HepG2 (cell line): ENCODE measurements at regions not wholly inside any gene's neighbourhood (a gene's known extent, or its start where the extent isn't known, plus 50 kb on each side); places are given as distances from the start of the nearest gene placed in this dataset.

Source experiments
- ATAC-seq: fragments of 200-7000 bp; cut with Tn5 transposase; 3 replicates; pipeline ENCODE4 v1.9.1; 2020; ENCODE audit warnings: mild to moderate bottlenecking, moderate library complexity
- BruUV-seq: library from RNA; stranded (reverse); fragments of 400-500 nt; replicated peaks from 2 replicates; lab custom pipeline; 2021; lab: Mats Ljungman, UMichigan
- CTCF ChIA-PET: fragments of 300-600 bp; formaldehyde crosslinking; extraction: SDS; loops from one replicate; lab custom pipeline; 2021; ENCODE audit warnings: low total read pairs, inconsistent platforms, low intra/inter-chr PET ratio; lab: Yijun Ruan, JAX
- POLR2A ChIA-PET: fragments of 350-600 bp; sonication (Branson Sonifier 250); formaldehyde crosslinking; loops from one replicate; lab custom pipeline; 2020; ENCODE audit warnings: antibody characterized with exemption, inconsistent platforms; lab: Yijun Ruan, JAX
- DNase-seq: peaks from one replicate; pipeline ENCODE4 v3.0.0-alpha.2; 2015; ENCODE audit warnings: low spot score
- FAIRE-seq: peaks from 3 replicates; lab custom pipeline; 2011; peaks lifted over from hg19 to GRCh38; lab: Jason Lieb, UNC
- H2AFZ ChIP-seq: one replicate; pipeline ENCODE4 v1.6.1; 2011; ENCODE audit warnings: low read length, inconsistent platforms
- H3K27ac ChIP-seq: fragments of 300-600 bp; 3 replicates; pipeline ENCODE4 v1.8.0; 2011; ENCODE audit warnings: mixed run types, mild to moderate bottlenecking, mixed read lengths, low read length, inconsistent platforms; ENCODE audit not compliant: insufficient read depth; ENCODE audit errors: extremely low read length
- H3K27me3 ChIP-seq, 2 experiments: fragments of 200-600 bp in 1 of 2; 2 replicates in 1 of 2; 3 replicates in 1 of 2; pipeline versions ENCODE4 v1.6.0 to v1.8.0; 2011; ENCODE audit warnings: low read length in 2 of 2, mild to moderate bottlenecking in 2 of 2, moderate library complexity in 2 of 2, inconsistent platforms in 1 of 2; ENCODE audit not compliant: insufficient read depth in 2 of 2, control insufficient read depth in 1 of 2
- H3K36me3 ChIP-seq, 2 experiments: fragments of 200-600 bp in 1 of 2; replicated peaks in 1 of 2; 2 replicates in 1 of 2; 3 replicates in 1 of 2; pipeline versions ENCODE4 v1.5.1 to v1.8.0; 2011; ENCODE audit warnings: low read length in 2 of 2, inconsistent platforms in 1 of 2; ENCODE audit not compliant: insufficient read depth in 2 of 2, control insufficient read depth in 1 of 2
- H3K4me1 ChIP-seq: 2 replicates; pipeline ENCODE4 v1.5.1; 2012; ENCODE audit warnings: low read length, inconsistent platforms; ENCODE audit not compliant: insufficient read depth
- H3K4me2 ChIP-seq: 2 replicates; pipeline ENCODE4 v1.6.0; 2011; ENCODE audit warnings: low read depth, low read length, inconsistent platforms
- H3K4me3 ChIP-seq, 3 experiments: fragments of 200-600 bp in 1 of 3; sonication (generic), shearing (Covaris generic) in 1 of 3; replicated peaks in 1 of 3; 2 replicates each; pipeline ENCODE4 v1.5.1; 2011 to 2016; ENCODE audit warnings: low read length in 3 of 3, inconsistent platforms in 2 of 3, low read depth in 2 of 3, mild to moderate bottlenecking in 2 of 3, control low read depth in 1 of 3, mixed read lengths in 1 of 3; ENCODE audit not compliant: insufficient read depth in 1 of 3
- H3K79me2 ChIP-seq: one replicate; pipeline ENCODE4 v1.6.1; 2011; ENCODE audit warnings: low read length, inconsistent platforms; ENCODE audit not compliant: insufficient read depth
- H3K9ac ChIP-seq: 2 replicates; pipeline ENCODE4 v1.6.0; 2011; ENCODE audit warnings: mild to moderate bottlenecking, low read depth, low read length, inconsistent platforms; ENCODE audit not compliant: insufficient read depth
- H3K9me3 ChIP-seq: 2 replicates; pipeline ENCODE4 v1.5.1; 2012; ENCODE audit warnings: mild to moderate bottlenecking, low read length
- H4K20me1 ChIP-seq: 2 replicates; pipeline ENCODE4 v1.6.0; 2011; ENCODE audit warnings: inconsistent platforms, mild to moderate bottlenecking, low read length, moderate library complexity; ENCODE audit not compliant: insufficient read depth
- ZNF12 ChIP-seq: sonication (generic); formaldehyde crosslinking; IDR thresholded peaks from 2 replicates; pipeline ENCODE4 v1.5.0; 2020; ENCODE audit warnings: missing genetic modification reagents
- WGBS: methylation state at CpG from one replicate; pipeline ENCODE4 v1.1.6; 2017; ENCODE audit warnings: low lambda C conversion rate; 5-methylcytosine and 5-hydroxymethylcytosine counted together
- in situ Hi-C: cut with HindIII; loops from 2 replicates; pipeline ENCODE4 v1.10.0; 2017; ENCODE audit warnings: low pct_unique_long_range_greater_than_20kb; ENCODE audit not compliant: extremely low pct_ligation_motif_present
- intact Hi-C: fragments of 100-400 bp; cut with micrococcal nuclease; formaldehyde crosslinking; loops from one replicate; pipeline ENCODE4 v1.10.0; 2022; ENCODE audit not compliant: unreplicated experiment
- TF ChIP-seq, protein P1 (sequence below): fragments of 450-650 bp; IDR thresholded peaks from 2 replicates; pipeline ENCODE4 v1.6.1; 2016
- TF ChIP-seq, protein P2 (sequence below): sonication (generic); formaldehyde crosslinking; IDR thresholded peaks from 2 replicates; pipeline ENCODE4 v1.4.0; 2020; ENCODE audit warnings: missing genetic modification reagents
- TF ChIP-seq, protein P3 (sequence below): IDR thresholded peaks from 2 replicates; pipeline ENCODE4 v1.6.1; 2016; ENCODE audit warnings: missing compliant biosample characterization, missing genetic modification reagents, borderline replicate concordance

DNA sequence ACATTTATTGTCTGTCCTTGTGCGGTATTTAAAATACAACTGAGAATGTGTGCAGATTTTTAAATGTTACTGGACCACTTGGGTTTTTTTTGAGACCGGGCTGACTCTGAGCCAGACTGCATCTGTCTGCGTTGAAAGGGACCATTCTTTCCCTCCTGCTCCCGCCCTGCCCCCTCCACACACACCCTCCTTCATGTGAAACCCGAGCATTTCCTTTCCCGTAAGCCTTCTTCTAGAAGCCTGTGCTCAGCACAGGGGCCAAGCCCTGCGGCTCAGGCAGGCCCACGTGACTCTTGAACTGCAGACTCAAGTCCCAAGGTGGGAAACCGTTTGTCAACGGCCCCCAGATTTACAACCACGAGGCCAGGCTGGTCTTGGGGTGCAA is 82.7 kb upstream of the FOXC1 start:
- H3K4me3 ChIP-seq: no peak overlapping the region
- ChIA-PET CTCF (no interaction called here), POLR2A (no interaction called here)
- no peaks in the 10 kb centered on the region for H3K4me1 ChIP-seq
- H3K9ac ChIP-seq: no peak overlapping the region
- FAIRE-seq (no peak), DNase-seq (no peak), ATAC-seq (no peak)
- no peaks in the 10 kb centered on the region for H3K9me3 ChIP-seq
- no peak for TF ChIP-seq ZNF12
- TF ChIP-seq, protein P1, sequence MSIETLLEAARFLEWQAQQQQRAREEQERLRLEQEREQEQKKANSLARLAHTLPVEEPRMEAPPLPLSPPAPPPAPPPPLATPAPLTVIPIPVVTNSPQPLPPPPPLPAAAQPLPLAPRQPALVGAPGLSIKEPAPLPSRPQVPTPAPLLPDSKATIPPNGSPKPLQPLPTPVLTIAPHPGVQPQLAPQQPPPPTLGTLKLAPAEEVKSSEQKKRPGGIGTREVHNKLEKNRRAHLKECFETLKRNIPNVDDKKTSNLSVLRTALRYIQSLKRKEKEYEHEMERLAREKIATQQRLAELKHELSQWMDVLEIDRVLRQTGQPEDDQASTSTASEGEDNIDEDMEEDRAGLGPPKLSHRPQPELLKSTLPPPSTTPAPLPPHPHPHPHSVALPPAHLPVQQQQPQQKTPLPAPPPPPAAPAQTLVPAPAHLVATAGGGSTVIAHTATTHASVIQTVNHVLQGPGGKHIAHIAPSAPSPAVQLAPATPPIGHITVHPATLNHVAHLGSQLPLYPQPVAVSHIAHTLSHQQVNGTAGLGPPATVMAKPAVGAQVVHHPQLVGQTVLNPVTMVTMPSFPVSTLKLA: 0 out of 2 replicates have a peak, but pooled peaks have one; percentile 13
- TF ChIP-seq, protein P2, sequence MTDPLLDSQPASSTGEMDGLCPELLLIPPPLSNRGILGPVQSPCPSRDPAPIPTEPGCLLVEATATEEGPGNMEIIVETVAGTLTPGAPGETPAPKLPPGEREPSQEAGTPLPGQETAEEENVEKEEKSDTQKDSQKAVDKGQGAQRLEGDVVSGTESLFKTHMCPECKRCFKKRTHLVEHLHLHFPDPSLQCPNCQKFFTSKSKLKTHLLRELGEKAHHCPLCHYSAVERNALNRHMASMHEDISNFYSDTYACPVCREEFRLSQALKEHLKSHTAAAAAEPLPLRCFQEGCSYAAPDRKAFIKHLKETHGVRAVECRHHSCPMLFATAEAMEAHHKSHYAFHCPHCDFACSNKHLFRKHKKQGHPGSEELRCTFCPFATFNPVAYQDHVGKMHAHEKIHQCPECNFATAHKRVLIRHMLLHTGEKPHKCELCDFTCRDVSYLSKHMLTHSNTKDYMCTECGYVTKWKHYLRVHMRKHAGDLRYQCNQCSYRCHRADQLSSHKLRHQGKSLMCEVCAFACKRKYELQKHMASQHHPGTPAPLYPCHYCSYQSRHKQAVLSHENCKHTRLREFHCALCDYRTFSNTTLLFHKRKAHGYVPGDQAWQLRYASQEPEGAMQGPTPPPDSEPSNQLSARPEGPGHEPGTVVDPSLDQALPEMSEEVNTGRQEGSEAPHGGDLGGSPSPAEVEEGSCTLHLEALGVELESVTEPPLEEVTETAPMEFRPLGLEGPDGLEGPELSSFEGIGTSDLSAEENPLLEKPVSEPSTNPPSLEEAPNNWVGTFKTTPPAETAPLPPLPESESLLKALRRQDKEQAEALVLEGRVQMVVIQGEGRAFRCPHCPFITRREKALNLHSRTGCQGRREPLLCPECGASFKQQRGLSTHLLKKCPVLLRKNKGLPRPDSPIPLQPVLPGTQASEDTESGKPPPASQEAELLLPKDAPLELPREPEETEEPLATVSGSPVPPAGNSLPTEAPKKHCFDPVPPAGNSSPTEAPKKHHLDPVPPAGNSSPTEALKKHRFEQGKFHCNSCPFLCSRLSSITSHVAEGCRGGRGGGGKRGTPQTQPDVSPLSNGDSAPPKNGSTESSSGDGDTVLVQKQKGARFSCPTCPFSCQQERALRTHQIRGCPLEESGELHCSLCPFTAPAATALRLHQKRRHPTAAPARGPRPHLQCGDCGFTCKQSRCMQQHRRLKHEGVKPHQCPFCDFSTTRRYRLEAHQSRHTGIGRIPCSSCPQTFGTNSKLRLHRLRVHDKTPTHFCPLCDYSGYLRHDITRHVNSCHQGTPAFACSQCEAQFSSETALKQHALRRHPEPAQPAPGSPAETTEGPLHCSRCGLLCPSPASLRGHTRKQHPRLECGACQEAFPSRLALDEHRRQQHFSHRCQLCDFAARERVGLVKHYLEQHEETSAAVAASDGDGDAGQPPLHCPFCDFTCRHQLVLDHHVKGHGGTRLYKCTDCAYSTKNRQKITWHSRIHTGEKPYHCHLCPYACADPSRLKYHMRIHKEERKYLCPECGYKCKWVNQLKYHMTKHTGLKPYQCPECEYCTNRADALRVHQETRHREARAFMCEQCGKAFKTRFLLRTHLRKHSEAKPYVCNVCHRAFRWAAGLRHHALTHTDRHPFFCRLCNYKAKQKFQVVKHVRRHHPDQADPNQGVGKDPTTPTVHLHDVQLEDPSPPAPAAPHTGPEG (CRISPR knock-in tag): no peak
- TF ChIP-seq, protein P3, sequence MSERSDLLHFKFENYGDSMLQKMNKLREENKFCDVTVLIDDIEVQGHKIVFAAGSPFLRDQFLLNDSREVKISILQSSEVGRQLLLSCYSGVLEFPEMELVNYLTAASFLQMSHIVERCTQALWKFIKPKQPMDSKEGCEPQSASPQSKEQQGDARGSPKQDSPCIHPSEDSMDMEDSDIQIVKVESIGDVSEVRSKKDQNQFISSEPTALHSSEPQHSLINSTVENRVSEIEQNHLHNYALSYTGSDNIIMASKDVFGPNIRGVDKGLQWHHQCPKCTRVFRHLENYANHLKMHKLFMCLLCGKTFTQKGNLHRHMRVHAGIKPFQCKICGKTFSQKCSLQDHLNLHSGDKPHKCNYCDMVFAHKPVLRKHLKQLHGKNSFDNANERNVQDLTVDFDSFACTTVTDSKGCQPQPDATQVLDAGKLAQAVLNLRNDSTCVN (CRISPR knock-in tag): no peak
- no peaks in the 10 kb centered on the region for H4K20me1 ChIP-seq
- H3K27me3 ChIP-seq: peaks cover 8 to 75% of the 10 kb centered on the region in 2 experiments; a peak in 4 of 5 replicates
- 16% methylated on average over 11 of the region's 11 CpGs for WGBS
- H3K79me2 ChIP-seq: no peaks in the 10 kb centered on the region
- in situ Hi-C loops: no loop called here
- no peaks in the 10 kb centered on the region for H3K36me3 ChIP-seq
- H3K4me2 ChIP-seq: no peak overlapping the region
- no TSS peak for BruUV-seq
- no peak overlapping the region for H3K27ac ChIP-seq
- H2AFZ ChIP-seq: no peak overlapping the region
- intact Hi-C loops: no loop called here
